B cell (primary cell): ENCODE measurements at regions not wholly inside any gene's neighbourhood (a gene's known extent, or its start where the extent isn't known, plus 50 kb on each side); places are given as distances from the start of the nearest gene placed in this dataset.

Experiments used
- ATAC-seq: fragments of 200-7000 bp; cut with Tn5 transposase; one replicate; pipeline ENCODE4 v1.10.0; 2021; ENCODE audit warnings: low read depth, mild to moderate bottlenecking, moderate number of reproducible peaks, moderate library complexity
- CTCF ChIA-PET: fragments of 350-600 bp; sonication (Branson Sonifier 250); formaldehyde crosslinking; loops from one replicate; lab custom pipeline; 2021; ENCODE audit warnings: antibody characterized with exemption, inconsistent platforms; lab: Charles Lee
- POLR2A ChIA-PET: fragments of 350-600 bp; sonication (Branson Sonifier 250); formaldehyde crosslinking; loops from one replicate; lab custom pipeline; 2021; ENCODE audit warnings: antibody characterized with exemption; lab: Charles Lee
- DNase-seq: peaks from one replicate; pipeline ENCODE4 v3.0.0; 2013
- H2AFZ ChIP-seq: 2 replicates; pipeline ENCODE4 v1.6.1; 2012; ENCODE audit warnings: mild to moderate bottlenecking, low read depth, low read length; ENCODE audit not compliant: insufficient read depth, poor library complexity, severe bottlenecking
- H3K27ac ChIP-seq, 2 donors: 1 replicate in 1 of 2; 2 replicates in 1 of 2; pipeline ENCODE4 v1.5.1; 2012 to 2013; ENCODE audit warnings: low read length in 2 of 2, mild to moderate bottlenecking in 2 of 2, moderate library complexity in 1 of 2
- H3K27me3 ChIP-seq, 4 experiments: fragments of 200-600 bp in 1 of 4; sonication (generic) in 1 of 4; replicated peaks in 1 of 4; 1 replicate in 2 of 4; 2 replicates in 2 of 4; pipeline versions ENCODE4 v1.6.1 to v1.7.0; 2013 to 2016; ENCODE audit warnings: low read length in 3 of 4, mild to moderate bottlenecking in 2 of 4, mixed read lengths in 1 of 4, moderate library complexity in 1 of 4; ENCODE audit not compliant: insufficient read depth in 4 of 4, control insufficient read depth in 3 of 4; ENCODE audit errors: control extremely low read depth in 1 of 4
- H3K36me3 ChIP-seq, 2 experiments: replicated peaks in 1 of 2; 1 replicate in 1 of 2; 2 replicates in 1 of 2; pipeline versions ENCODE4 v1.6.1 to v1.7.1; 2013; ENCODE audit warnings: low read length in 1 of 2; ENCODE audit not compliant: insufficient read depth in 2 of 2, control insufficient read depth in 1 of 2; ENCODE audit errors: control extremely low read depth in 1 of 2, extremely low read depth in 1 of 2
- H3K4me1 ChIP-seq, 2 donors: fragments of 200-600 bp in 1 of 2; sonication (generic) in 1 of 2; 1 replicate in 1 of 2; 2 replicates in 1 of 2; pipeline versions ENCODE4 v1.5.1 to v1.6.1; 2013 to 2017; ENCODE audit warnings: low read length in 2 of 2; ENCODE audit not compliant: control insufficient read depth in 2 of 2, insufficient read depth in 2 of 2
- H3K4me2 ChIP-seq: replicated peaks from 2 replicates; pipeline ENCODE3; 2012; ENCODE audit warnings: mild to moderate bottlenecking, low read depth, low read length; ENCODE audit not compliant: poor library complexity, severe bottlenecking
- H3K4me3 ChIP-seq, 5 experiments: fragments of 200-600 bp in 1 of 5; sonication (generic) in 1 of 5; 1 replicate in 3 of 5; 2 replicates in 2 of 5; pipeline versions ENCODE4 v1.5.1 to v1.7.0; 2011 to 2016; ENCODE audit warnings: low read length in 4 of 5, mild to moderate bottlenecking in 4 of 5, low read depth in 2 of 5, control low read depth in 1 of 5, moderate library complexity in 1 of 5; ENCODE audit not compliant: insufficient read depth in 1 of 5; ENCODE audit errors: control extremely low read depth in 1 of 5, extremely low read depth in 1 of 5
- H3K79me2 ChIP-seq: fragments of 200-600 bp; sonication (generic); one replicate; pipeline ENCODE4 v1.6.0; 2016; ENCODE audit warnings: low read length; ENCODE audit not compliant: control insufficient read depth, insufficient read depth
- H3K9ac ChIP-seq: fragments of 200-600 bp; sonication (generic); 2 replicates; pipeline ENCODE4 v1.6.1; 2017; ENCODE audit warnings: mild to moderate bottlenecking, low read length, moderate library complexity
- H3K9me3 ChIP-seq, 3 donors: one replicate each; pipeline versions ENCODE4 v1.6.1 to v1.7.1; 2013; ENCODE audit warnings: low read length in 2 of 3; ENCODE audit not compliant: control insufficient read depth in 2 of 3, insufficient read depth in 1 of 3; ENCODE audit errors: control extremely low read depth in 1 of 3
- H4K20me1 ChIP-seq: 2 replicates; pipeline ENCODE4 v1.6.0; 2012; ENCODE audit warnings: mild to moderate bottlenecking, low read length; ENCODE audit not compliant: insufficient read depth, control insufficient read depth, poor library complexity, severe bottlenecking
- H3K27ac Mint-ChIP-seq: one replicate; pipeline ENCODE4 v1.8.0; 2021; ENCODE audit warnings: mixed read lengths
- H3K27me3 Mint-ChIP-seq: one replicate; pipeline ENCODE4 v1.8.0; 2021; ENCODE audit warnings: mixed read lengths
- H3K4me1 Mint-ChIP-seq: one replicate; pipeline ENCODE4 v1.8.0; 2021; ENCODE audit warnings: mixed read lengths
- H3K4me3 Mint-ChIP-seq: one replicate; pipeline ENCODE4 v1.8.0; 2021; ENCODE audit warnings: mixed read lengths
- H3K9me3 Mint-ChIP-seq: one replicate; pipeline ENCODE4 v1.8.0; 2022; ENCODE audit warnings: mixed read lengths; ENCODE audit not compliant: insufficient read depth
- CTCF ChIP-seq: fragments of 200-600 bp; IDR thresholded peaks from one replicate; pipeline ENCODE4 v1.8.0; 2022; ENCODE audit warnings: antibody characterized with exemption, mild to moderate bottlenecking
- EZH2 ChIP-seq: IDR thresholded peaks from 2 replicates; pipeline ENCODE4 v1.6.1; 2012; ENCODE audit warnings: borderline replicate concordance, low read depth, mild to moderate bottlenecking, moderate library complexity, low read length; ENCODE audit not compliant: insufficient read depth, poor library complexity, severe bottlenecking
- WGBS: methylation state at CpG from one replicate; pipeline ENCODE4 v1.1.5; 2013; ENCODE audit warnings: missing lambda C conversion rate; ENCODE audit not compliant: insufficient coverage; 5-methylcytosine and 5-hydroxymethylcytosine counted together
- intact Hi-C: fragments of 100-400 bp; cut with micrococcal nuclease; formaldehyde crosslinking; loops from one replicate; pipeline ENCODE4 v1.10.0; 2022

GRCh38 chr3:74173090-74173489 is 441.4 kb downstream of the CNTN3 start:
- Histone ChIP-seq H3K36me3 (no peaks in the 10 kb centered on the region), H3K4me3 (no peak overlapping the region), H2AFZ (no peak overlapping the region), H3K4me2 (no peak overlapping the region), H3K9me3 (no peaks in the 10 kb centered on the region), H3K27me3 (no peaks in the 10 kb centered on the region), H3K4me1 (no peaks in the 10 kb centered on the region), H3K79me2 (no peaks in the 10 kb centered on the region), H3K27ac (no peak overlapping the region), H4K20me1 (no peaks in the 10 kb centered on the region), H3K9ac (no peak overlapping the region)
- H3K27me3 Mint-ChIP-seq = no peaks in the 10 kb centered on the region
- H3K4me3 Mint-ChIP-seq = no peak overlapping the region
- intact Hi-C loops = no loop called here
- no peaks in the 10 kb centered on the region for H3K9me3 Mint-ChIP-seq
- no peak overlapping the region for H3K27ac Mint-ChIP-seq
- CTCF ChIA-PET = no interaction called here
- POLR2A ChIA-PET = no interaction called here
- ATAC-seq (no peak), DNase-seq (no peak)
- no peaks in the 10 kb centered on the region for H3K4me1 Mint-ChIP-seq
- no CpG with 5 or more reads among the region's 2 CpGs for WGBS
- TF ChIP-seq CTCF (no peak), EZH2 (no peak)

GRCh38 chr3:74167926-74168325 is 446.5 kb downstream of the CNTN3 start:
- intact Hi-C loops = no loop called here
- DNase-seq (no peak), ATAC-seq (no peak)
- H3K27ac ChIP-seq = no peak overlapping the region
- H3K9me3 ChIP-seq = peaks cover 0 to under 1% (median 0%) of the 10 kb centered on the region in 3 donors
- no peaks in the 10 kb centered on the region for H3K27me3 ChIP-seq
- H3K36me3 ChIP-seq = no peaks in the 10 kb centered on the region
- H3K27me3 Mint-ChIP-seq = no peaks in the 10 kb centered on the region
- no peak overlapping the region for H3K4me3 ChIP-seq
- 80% methylated on average over 1 of the region's 1 CpG for WGBS
- no peaks in the 10 kb centered on the region for H4K20me1 ChIP-seq
- no peak overlapping the region for H3K27ac Mint-ChIP-seq
- POLR2A ChIA-PET = no interaction called here
- H3K4me1 ChIP-seq = no peaks in the 10 kb centered on the region
- no peak overlapping the region for H3K4me3 Mint-ChIP-seq
- TF ChIP-seq EZH2 (no peak), CTCF (no peak)
- no peak overlapping the region for H3K4me2 ChIP-seq
- no peak overlapping the region for H3K9ac ChIP-seq
- H3K4me1 Mint-ChIP-seq = no peaks in the 10 kb centered on the region
- no peak overlapping the region for H2AFZ ChIP-seq
- H3K79me2 ChIP-seq = no peaks in the 10 kb centered on the region
- peaks cover 1% of the 10 kb centered on the region for H3K9me3 Mint-ChIP-seq
- CTCF ChIA-PET = no interaction called here
